Stimulated activated CD4-positive, alpha-beta T cell treated with anti-CD3 and anti-CD28 coated beads, TNF-alpha, amount 100 ng/mL, for 1 hour (primary cell): ENCODE measurements at regions not wholly inside any gene's neighbourhood (a gene's known extent, or its start where the extent isn't known, plus 50 kb on each side); places are given as distances from the start of the nearest gene placed in this dataset.
"Not testable (repeated sequence)": the region's sequence is repeated elsewhere in the genome, so short reads cannot be mapped to it uniquely, and the experiment has no call there.

Experiments
- DNase-seq, 3 donors: peaks; one replicate each; pipeline ENCODE4 v3.0.0-alpha.2; 2020; ENCODE audit warnings: low read depth in 3 of 3, low spot score in 1 of 3

DNA sequence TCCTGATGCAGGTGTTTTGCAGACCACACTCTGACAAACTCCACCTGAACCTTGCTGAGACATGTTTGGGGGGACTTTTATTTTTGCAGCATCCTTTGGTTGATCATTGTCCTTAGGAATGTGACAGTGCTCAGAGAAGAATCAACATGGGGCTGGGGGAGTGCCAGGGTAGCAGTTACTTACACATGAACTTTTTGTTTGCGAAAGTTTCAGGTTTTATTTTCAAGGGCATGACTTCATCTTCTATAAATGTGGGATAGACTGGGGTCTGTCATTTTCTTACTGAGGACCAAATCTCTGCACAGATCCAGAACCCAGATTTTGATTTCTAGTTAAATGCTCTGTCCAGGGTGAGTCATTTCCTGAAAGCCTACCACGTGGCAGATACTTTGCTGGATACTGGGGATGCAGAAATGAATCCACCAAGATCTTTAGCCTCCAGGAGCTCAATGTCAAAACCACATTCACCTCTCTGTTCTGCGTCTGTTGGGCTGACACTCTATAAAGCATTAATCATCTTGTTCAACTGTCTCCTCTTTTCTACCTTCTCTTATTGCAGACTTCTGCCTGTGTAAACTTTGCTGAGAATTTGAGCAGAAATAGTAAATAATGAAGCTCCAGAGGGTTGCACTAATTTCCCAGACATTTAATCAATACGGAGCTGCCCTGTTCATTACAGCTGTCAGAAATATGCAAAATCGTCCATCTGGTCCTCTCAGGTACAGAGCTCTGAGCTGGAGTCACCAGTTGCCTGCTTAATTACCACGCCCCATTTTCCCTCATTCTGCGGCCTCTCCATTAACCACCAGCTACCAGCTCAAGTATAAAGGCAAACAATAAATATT is 387.9 kb downstream of the MIAT start:
- DNase-seq = no peak

DNA sequence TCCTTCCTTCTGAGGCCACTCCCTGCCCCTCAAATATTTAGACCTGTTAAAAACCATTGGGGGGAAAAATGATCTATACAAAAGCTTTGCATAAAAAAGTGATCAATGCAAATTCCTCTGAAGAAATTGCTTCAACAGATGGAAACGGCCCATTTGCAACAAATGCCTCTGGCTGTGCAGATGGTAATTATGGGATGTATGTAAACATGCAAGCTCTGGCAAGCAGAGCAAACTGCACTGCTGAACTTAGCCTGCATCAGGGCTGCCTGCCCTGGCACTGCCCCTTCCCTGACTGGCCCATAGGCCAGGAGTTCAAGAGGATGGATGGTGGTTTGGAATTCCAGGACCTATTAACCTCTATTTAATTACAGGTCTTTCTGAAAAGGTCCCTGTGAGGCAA is 388.7 kb downstream of the MIAT start:
- DNase-seq = no peak

DNA sequence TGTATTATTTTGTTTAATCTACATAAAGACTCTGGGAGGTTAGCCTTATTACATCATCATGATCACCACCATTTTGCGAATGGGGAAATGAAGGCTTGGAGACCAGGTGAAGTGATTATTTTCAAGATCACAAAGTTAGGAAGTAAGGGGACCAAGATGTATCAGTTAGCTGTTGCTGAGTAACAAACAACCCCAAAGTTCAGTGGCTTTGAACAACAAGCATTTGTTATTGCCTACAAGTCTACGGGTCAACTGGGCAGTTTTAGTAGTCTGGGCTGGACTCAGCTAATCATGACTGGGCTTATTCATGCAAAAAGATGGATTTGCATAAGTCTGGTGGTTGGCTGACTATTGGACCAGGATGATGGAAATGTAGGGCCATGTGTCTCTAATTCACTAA is 389.2 kb downstream of the MIAT start:
- DNase-seq = no peak

DNA sequence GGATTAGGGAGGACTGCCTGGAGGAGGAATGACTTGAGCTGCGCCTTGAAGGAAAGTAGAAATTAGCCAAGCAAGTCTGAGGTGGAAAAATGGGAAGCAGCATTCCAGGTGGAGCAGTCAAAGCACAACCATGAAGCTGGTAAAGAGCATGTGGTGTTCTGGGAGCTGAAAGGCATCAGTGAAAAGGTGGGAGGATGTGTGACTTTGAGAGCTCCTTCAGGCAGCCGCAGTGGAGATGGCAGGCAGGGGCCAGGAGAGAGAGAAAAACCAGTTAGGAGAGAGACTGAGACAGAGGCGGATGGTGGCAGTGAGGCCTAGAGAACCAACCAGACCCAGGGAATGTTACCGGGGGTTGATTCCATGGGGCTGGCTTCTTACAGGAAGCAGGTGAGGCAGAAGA is 393.4 kb downstream of the MIAT start:
- no peak for DNase-seq

DNA sequence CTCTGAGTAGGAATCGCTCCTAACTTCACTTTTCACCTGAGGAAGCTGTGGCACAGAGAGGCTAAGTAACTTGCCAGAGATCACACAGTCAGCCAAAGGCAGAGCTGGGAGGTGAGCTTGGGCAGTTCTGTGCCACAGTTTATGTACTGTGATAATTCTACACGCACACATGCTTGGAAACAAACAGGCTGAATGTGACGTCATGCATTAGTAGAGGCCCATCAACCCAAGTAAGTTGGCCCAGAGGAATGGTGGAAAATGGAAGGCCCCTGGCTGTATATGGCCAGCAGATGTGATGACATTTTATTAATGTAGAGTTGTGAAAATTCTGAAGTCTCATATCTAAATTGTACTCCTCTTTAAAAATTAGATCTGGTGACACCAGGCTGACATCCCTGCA is 394.0 kb downstream of the MIAT start:
- no peak for DNase-seq

DNA sequence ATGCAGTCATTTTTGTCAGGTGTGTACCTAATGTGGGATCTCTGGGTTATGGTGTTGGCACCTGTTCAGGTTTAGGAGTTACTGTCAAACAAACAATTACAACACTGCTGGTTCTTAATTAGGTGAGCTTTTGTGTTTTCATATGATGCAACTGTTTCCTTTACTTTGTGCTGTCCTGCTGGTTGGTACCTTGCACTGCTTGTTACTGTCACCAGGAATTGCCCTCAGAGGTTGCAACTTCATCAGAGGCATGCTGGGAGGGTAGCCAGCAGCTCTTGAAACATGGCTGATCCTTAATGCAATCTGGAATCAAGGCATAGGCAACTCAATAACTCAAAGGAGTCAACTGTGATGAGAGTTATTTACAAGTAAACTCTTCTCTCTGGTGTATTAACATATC is 400.3 kb downstream of the MIAT start:
- no peak for DNase-seq

DNA sequence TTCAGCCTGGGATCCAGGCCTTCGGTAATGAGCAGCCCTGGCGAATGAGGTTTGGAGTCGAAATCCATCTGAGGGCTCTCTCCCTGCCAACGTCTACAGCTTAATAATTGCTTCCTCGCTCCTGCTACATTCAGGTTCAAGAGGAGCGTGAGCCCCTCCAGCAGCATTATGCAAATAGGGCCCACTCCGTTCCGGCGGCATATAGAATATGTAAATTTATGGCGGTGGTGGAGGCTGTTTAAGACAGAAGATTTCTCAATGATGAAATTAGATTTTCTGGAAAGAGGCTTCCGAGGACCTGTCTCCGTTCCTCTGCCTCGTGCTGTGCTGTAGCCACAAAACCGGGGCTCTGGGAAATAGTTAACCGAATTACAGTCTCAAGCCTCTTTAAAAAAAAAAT is 402.8 kb downstream of the MIAT start:
- no peak for DNase-seq

DNA sequence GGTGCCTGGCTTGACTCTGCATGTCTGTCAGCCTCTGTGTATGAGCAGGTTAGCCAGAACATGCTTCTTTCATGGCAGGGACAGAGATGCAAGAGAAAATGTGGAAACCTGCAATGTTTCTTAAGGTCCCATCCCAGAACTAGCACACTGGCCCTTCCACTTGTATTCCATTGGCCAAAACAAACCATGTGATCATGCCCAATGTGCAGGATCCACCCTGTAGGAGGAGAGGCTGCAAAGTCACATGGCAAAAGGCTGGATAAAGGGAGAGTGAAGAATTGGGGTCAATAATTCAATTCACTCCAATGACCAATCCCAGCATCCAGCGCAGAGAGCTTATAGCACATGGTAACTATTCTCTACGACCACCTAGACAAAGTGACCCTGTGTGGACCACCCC is 405.5 kb downstream of the MIAT start:
- no peak for DNase-seq

DNA sequence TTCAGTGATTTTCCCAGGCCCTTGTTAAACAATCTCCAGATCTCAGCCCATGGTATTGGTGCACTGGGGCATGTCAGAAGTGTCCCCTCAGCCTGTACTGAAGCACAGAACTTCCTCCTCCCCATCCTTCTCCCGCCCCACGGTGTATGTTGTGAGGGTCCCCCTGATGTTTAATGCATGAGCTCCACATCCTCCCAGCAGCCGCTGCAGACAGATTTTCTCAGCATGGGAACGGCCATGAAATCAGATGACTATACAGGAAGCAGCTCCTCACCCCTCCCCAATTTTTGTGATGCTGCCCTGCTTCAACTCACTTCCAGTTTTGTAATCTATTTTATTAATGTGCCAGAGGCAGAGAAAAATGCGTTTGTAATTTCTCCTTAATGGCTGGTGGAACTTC is 406.0 kb downstream of the MIAT start:
- no peak for DNase-seq

DNA sequence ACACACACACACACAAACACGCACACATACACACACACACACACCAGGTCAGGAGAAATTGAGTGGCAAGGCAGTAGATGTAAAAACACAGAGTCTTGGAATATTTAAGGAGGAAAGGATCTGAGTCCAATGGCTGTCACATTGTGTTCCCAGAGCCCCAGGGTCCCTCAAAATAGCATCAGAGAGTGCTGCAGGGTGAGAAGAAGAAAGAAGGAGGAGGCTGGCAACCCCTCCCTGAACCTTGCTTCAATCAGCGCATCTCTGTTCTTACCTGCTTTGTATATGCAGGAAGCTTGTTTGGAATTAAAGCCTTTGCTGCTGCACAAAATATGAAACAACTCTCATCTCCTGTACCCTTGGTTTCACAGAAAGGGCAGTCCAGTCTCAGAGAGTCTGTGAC is 406.5 kb downstream of the MIAT start:
- DNase-seq = no peak

DNA sequence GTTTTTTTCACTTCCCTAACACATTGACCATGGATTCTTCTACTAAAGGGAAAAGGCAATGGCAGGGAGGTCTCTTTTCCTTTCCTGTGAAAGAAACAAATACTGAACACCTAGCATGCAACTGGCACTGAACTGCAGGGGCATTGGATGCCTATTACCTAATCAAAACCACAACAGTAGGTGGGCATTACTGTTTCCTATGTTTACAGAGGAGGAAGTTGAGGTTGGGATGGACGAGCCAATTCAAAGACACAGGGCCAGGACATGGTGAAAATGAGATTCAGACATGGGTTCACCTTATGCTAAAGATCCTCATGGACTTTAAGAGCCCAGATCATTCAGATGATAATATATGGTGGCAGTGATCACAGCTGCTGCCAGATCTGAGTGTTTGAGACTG is 407.0 kb downstream of the MIAT start:
- DNase-seq = no peak

DNA sequence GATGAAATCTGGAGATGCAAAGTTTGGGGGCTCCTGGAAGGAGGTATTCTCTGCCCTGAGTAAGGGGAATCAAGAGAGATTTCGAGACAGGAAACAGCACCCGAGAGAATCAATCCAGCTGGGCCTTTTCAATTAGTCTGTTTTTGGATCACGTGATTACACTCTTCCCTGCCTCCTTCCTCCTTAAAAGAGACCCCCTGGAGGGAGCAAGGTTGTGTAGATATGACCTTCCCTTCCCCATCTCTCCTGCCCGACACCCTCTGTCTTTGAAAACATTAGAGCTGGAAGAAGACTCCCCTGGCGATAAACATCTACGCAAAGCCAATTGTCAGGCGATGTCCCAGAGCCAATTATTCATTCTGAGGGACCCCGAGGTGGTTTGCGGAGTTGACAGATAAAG is 407.9 kb downstream of the MIAT start:
- DNase-seq = no peak

DNA sequence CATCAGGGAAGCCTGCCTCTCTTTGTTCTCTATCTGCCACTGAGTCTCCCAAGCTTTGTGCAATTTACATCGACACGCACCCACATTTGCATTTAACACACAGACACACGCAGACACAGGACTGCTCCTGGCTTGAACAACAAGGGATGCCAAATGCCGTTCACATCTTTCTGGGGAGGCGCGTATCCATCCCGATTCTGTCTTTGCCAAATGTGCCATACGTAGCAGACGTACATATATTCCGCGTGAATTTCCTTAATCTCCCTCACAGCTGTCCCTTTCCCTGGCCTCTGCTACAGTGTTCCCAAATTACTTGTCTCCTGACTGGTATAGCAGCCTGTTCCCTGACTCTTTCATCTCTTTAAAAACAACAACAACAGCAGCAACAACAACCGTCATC is 409.5 kb downstream of the MIAT start:
- no peak for DNase-seq

DNA sequence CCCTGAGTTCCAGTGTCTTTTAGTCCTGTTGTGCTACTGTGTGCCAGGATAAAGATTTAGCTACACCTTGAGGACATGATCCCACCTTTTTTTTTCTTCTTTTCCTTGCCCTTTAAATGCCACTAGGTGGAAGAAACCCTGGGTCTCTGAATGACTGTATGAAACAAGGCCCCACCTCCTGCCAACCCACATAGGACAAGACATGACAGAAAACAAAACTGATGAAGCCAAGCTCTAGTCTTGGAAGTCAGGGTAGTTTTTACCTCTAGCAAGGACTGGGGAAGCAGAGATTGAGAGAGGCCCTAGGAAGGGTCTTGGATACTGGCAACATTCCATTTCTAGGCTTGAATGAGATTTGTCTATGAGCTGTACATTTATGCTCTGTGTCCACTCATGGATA is 410.7 kb downstream of the MIAT start:
- no peak for DNase-seq

DNA sequence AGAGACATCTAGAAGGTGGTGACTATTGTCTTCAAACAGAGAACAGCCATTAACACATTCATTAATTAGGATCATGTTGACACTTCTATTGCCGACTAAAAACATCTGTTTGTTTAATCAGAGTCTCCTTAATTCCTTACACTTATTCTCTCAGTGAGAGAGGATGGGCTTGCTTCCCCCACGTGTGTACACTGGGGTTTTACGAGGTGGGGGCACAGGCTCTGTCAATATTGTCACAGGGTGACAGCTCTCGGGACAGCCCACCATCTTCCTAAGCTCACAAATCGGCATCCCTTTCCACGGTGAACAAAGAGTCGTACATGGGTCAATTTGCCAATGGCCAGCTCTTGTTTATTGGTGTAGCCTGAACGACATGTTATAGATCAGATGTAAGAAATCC is 413.2 kb downstream of the MIAT start:
- DNase-seq = no peak

DNA sequence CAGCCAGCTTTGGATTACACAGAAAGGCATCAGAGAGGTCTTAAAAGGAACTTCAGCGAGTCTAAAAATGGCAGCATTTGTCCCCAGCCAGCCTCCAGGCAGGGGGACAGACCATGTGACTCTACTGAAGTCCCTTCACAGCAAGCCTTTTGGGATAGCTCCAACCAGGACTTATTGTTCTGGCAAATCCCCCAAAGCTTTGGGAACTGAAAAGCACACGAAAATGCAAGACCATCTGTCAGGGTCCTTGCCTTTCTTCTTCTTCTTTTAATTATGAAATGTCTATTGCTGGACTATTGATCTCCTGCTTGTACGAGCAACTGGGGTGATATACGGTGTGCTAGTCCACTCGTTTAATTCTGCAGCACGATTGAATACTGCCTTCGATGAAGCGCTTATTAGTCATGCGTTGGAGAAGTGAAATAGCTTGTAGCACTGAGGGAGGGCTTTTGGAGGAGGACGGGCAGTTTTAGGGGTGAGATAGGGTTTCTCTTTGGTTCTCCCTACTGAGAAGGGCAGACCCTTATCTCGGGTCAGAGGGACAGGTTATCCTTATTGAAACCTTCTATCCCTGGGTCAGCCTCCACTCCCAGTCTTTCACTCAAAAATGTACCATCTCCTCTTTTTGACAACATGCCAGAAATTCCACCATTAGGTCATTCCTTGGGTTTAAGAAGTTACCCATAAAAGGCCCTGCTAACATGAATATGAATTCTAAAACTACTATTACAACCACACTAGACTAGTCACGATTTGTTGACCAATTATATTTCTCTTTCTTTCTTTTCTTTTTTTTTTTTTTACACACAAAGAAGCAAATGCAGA is 416.4 kb downstream of the MIAT start:
- DNase-seq = no peak

DNA sequence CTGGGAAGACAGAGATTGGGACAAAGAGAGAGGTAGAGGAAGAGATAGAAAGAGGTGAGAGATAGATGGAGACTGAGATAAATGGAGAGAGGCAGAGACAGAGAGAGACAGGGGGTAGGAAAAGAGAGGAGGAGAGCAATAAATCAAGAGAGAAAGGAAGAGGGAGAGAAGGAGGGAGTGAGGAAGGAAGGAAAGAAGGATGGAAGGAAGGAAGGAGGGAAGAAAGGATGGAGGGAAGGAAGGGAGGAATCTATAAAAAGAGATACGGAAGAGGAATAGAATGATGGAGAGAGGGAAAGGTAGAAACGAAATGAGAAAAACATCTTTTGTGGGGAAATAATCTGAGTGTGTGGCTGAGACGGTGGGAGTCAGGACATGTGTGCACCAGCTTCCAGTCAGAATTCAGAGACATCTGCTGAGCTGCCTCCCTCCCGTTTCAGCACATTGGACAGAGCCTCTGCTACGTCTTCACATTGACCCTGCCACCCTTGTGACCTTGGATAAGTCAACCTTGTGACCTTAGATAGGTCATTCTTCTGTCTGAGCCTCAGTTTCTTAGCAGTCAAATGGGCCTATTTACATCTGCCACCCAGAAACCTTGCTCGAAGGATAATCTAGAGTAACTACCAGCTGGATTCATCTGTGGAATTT is 417.8 kb downstream of the MIAT start:
- DNase-seq = no peak

DNA sequence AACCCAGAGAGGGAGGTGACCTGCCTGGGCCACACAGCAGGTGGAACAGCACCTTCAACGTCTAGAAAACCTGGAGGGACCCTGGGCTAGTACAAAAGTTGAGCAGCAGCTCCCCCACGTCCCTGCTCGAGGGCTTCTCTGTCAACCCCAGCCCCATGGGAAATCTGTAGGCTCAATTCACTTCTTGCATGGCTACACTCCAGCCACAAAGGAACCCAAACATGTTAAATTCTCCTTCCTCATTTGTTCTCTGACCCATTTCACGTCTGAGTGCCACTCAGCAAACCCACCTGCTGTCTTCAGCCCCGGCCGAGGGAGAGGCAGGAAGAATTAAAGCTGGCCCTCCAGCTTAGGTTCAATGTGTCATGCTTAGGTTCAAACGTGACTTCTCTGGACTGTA is 418.5 kb downstream of the MIAT start:
- DNase-seq = no peak

DNA sequence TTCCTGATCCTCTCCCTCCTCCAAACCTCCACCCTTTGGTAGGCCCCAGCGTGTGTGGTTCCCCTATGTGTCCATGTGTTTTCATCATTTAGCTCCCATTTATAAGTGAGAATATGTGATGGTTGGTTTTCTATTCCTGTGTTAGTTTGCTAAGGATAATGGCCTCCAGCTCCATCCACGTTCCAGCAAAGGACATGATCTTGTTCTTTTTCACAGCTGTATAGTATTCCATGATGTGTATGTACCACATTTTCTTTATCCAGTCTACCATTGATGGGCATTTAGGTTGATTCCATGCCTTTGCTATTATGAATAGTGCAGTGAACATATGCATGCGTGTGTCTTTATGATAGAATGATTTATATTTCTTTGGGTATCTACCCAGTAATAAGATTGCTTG is 420.7 kb downstream of the MIAT start:
- not testable (repeated sequence) for DNase-seq

DNA sequence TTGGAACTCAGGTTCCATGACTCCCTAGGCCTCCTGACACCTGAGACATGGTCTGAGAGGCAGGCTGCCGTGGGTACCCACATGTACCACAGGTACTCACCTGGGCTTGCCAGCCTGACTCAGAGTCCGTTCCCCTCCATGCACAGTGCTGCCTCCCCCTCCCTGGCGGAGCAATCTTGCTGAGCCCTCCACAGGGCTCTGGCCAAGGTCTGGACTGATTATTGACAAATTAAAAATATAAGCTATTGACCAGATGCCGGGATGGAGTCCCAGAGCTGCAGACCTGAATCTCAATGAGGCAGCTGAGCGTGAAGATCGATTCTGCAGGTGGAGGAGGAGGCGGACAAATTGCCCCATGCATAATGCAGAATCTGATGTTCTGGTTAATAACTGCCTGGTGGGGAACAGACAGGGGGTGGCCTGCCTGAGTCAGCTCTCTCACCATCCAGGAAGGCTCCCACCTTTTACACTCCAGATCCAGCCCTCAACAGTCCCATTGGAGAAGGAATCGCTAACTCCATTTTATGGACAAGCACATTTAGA is 422.7 kb downstream of the MIAT start:
- DNase-seq = no peak

DNA sequence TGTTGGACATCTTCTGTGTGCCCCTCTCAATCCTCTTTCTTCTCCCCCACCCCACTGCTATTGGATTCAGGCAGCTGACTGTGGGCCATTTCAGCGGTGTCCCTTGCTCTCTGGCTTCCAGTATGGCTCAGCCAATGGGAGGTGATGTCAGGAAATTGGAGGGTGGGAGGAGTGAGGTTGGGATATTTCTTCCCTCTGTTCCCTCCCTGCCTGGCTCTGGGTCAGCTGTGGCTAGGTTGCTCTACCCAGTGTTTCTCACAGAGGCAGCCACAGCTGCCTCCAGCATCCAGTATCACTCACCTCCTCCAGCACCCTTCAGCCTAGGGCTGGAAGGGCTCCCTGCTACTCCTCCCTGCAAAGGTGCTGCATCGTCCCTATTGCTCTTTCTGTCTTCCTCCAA is 423.5 kb downstream of the MIAT start:
- no peak for DNase-seq

DNA sequence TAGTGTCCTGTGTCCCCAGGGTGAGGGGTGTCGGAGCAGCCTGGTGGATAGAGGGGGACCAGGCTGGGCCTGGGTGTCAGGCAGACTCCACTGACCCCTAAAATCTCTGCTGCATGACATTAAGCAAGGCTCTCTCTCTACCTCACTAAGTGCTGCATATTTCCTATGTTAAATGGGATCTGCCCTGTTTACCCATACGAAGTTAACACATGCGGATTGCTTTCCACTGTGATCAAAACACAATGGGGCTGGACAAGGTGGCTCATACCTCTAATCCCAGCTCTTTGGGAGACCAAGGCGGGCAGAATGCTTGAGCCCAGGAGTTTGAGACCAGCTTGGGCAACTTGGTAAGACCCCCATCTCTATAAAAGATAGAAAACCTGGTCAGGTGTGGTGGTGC is 426.2 kb downstream of the MIAT start:
- no peak for DNase-seq
